Caco-2 (cell line): ENCODE measurements at regions not wholly inside any gene's neighbourhood (a gene's known extent, or its start where the extent isn't known, plus 50 kb on each side); places are given as distances from the start of the nearest gene placed in this dataset.

ENCODE experiments used
- BruUV-seq: library from RNA; stranded (reverse); fragments of 400-500 nt; replicated peaks from 2 replicates; lab custom pipeline; 2021; lab: Mats Ljungman, UMichigan
- CTCF ChIA-PET: fragments of 300-600 bp; sonication (Branson Sonifier 250); formaldehyde crosslinking; loops from one replicate; lab custom pipeline; 2022; ENCODE audit warnings: antibody characterized with exemption; lab: Charles Lee
- POLR2A ChIA-PET: fragments of 300-600 bp; sonication (Branson Sonifier 250); formaldehyde crosslinking; loops from one replicate; lab custom pipeline; 2022; ENCODE audit warnings: antibody characterized with exemption; lab: Charles Lee
- DNase-seq, 2 experiments: peaks; one replicate each; pipeline versions ENCODE4 v3.0.0 to v3.0.0-alpha.2; 2020 to 2022
- H3K27me3 ChIP-seq: replicated peaks from 2 replicates; pipeline ENCODE4 v1.6.0; 2011; ENCODE audit warnings: low read length; ENCODE audit not compliant: control insufficient read depth, insufficient read depth
- H3K36me3 ChIP-seq: 2 replicates; pipeline ENCODE4 v1.5.1; 2011; ENCODE audit warnings: low read length; ENCODE audit not compliant: control insufficient read depth, insufficient read depth
- H3K4me1 ChIP-seq: fragments of 250-450 bp; sonication (Bioruptor Pico); 2 replicates; pipeline ENCODE4 v1.5.1; 2020; ENCODE audit warnings: mild to moderate bottlenecking
- H3K4me3 ChIP-seq: 2 replicates; pipeline ENCODE4 v1.5.1; 2011; ENCODE audit warnings: low read depth, mild to moderate bottlenecking, control low read depth, low read length
- H3K9me3 ChIP-seq: fragments of 250-450 bp; sonication (Bioruptor Pico); 2 replicates; pipeline ENCODE4 v1.5.1; 2020; ENCODE audit warnings: mild to moderate bottlenecking, moderate library complexity
- H3K27ac Mint-ChIP-seq: one replicate; pipeline ENCODE4 v1.8.0; 2022; ENCODE audit warnings: mixed read lengths; ENCODE audit not compliant: unreplicated experiment
- H3K27me3 Mint-ChIP-seq: one replicate; pipeline ENCODE4 v1.8.0; 2022; ENCODE audit warnings: mixed read lengths; ENCODE audit not compliant: insufficient read depth, unreplicated experiment
- H3K36me3 Mint-ChIP-seq: one replicate; pipeline ENCODE4 v1.8.0; 2022; ENCODE audit warnings: mild to moderate bottlenecking, mixed read lengths; ENCODE audit not compliant: insufficient read depth, unreplicated experiment
- H3K4me1 Mint-ChIP-seq: one replicate; pipeline ENCODE4 v1.8.0; 2022; ENCODE audit warnings: low read depth, mixed read lengths; ENCODE audit not compliant: unreplicated experiment
- H3K4me3 Mint-ChIP-seq: one replicate; pipeline ENCODE4 v1.8.0; 2022; ENCODE audit warnings: mild to moderate bottlenecking, moderate library complexity, mixed read lengths; ENCODE audit not compliant: unreplicated experiment
- H3K9me3 Mint-ChIP-seq: one replicate; pipeline ENCODE4 v1.8.0; 2022; ENCODE audit warnings: mixed read lengths; ENCODE audit not compliant: unreplicated experiment
- CTCF ChIP-seq, 2 experiments: fragments of 200-600 bp in 1 of 2; IDR thresholded peaks; 1 replicate in 1 of 2; 2 replicates in 1 of 2; pipeline versions ENCODE4 v1.5.1 to v1.8.0; 2011 to 2022; ENCODE audit warnings: antibody characterized with exemption in 1 of 2, control low read depth in 1 of 2, inconsistent platforms in 1 of 2, low read depth in 1 of 2, low read length in 1 of 2, mild to moderate bottlenecking in 1 of 2, moderate library complexity in 1 of 2; ENCODE audit not compliant: insufficient read depth in 1 of 2, severe bottlenecking in 1 of 2, unreplicated experiment in 1 of 2
- intact Hi-C: fragments of 100-400 bp; cut with micrococcal nuclease; formaldehyde crosslinking; loops from one replicate; pipeline ENCODE4 v1.10.0; 2022; ENCODE audit not compliant: unreplicated experiment

- intact Hi-C loops: no loop called here
These were observed 2020.7 kb upstream of the WWC1 start for GRCh38 chr5:166270712-166271111.

GRCh38 chr5:166276006-166276405 lies 2015.4 kb upstream of the WWC1 start:
- POLR2A ChIA-PET: no interaction called here
- Mint-ChIP-seq H3K27ac (no peak overlapping the region), H3K4me3 (no peak overlapping the region), H3K9me3 (no peaks in the 10 kb centered on the region), H3K36me3 (no peaks in the 10 kb centered on the region), H3K4me1 (no peaks in the 10 kb centered on the region), H3K27me3 (peaks cover 8% of the 10 kb centered on the region)
- DNase-seq: no peak
- Histone ChIP-seq H3K4me1 (no peaks in the 10 kb centered on the region), H3K9me3 (no peaks in the 10 kb centered on the region), H3K4me3 (no peak overlapping the region), H3K27me3 (no peaks in the 10 kb centered on the region), H3K36me3 (no peaks in the 10 kb centered on the region)
- BruUV-seq: no TSS peak
- no peak for TF ChIP-seq CTCF (IDR thresholded peaks at IDR 0.05; ENCODE audit: insufficient read depth in 1 of 2, low read depth in 1 of 2, low read length in 1 of 2, severe bottlenecking in 1 of 2, unreplicated experiment in 1 of 2)
- CTCF ChIA-PET: no interaction called here
- intact Hi-C loops: no loop called here

More at GRCh38 chr5:166270712-166271111, 2020.7 kb upstream of the WWC1 start:
- no peak overlapping the region for H3K27ac Mint-ChIP-seq
- no peak overlapping the region for H3K4me3 Mint-ChIP-seq
- Histone ChIP-seq H3K4me1 (no peaks in the 10 kb centered on the region), H3K9me3 (no peaks in the 10 kb centered on the region), H3K4me3 (no peak overlapping the region), H3K36me3 (no peaks in the 10 kb centered on the region), H3K27me3 (no peaks in the 10 kb centered on the region)
- CTCF ChIA-PET: no interaction called here
- H3K9me3 Mint-ChIP-seq: no peaks in the 10 kb centered on the region
- no peak for TF ChIP-seq CTCF (IDR thresholded peaks at IDR 0.05; ENCODE audit: insufficient read depth in 1 of 2, low read depth in 1 of 2, low read length in 1 of 2, severe bottlenecking in 1 of 2, unreplicated experiment in 1 of 2)
- no peaks in the 10 kb centered on the region for H3K4me1 Mint-ChIP-seq
- BruUV-seq: no TSS peak
- peaks cover 4% of the 10 kb centered on the region for H3K27me3 Mint-ChIP-seq
- POLR2A ChIA-PET: no interaction called here
- DNase-seq: no peak
- no peaks in the 10 kb centered on the region for H3K36me3 Mint-ChIP-seq

GRCh38 chr5:166279828-166280227 lies 2011.6 kb upstream of the WWC1 start:
- ChIA-PET POLR2A (no interaction called here), CTCF (no interaction called here)
- H3K4me3 Mint-ChIP-seq: no peak overlapping the region
- Histone ChIP-seq H3K27me3 (no peaks in the 10 kb centered on the region), H3K4me1 (no peaks in the 10 kb centered on the region), H3K36me3 (no peaks in the 10 kb centered on the region), H3K4me3 (no peak overlapping the region), H3K9me3 (no peaks in the 10 kb centered on the region)
- H3K36me3 Mint-ChIP-seq: no peaks in the 10 kb centered on the region
- BruUV-seq: no TSS peak
- no peak for DNase-seq
- no peaks in the 10 kb centered on the region for H3K9me3 Mint-ChIP-seq
- H3K27me3 Mint-ChIP-seq: peaks cover 4% of the 10 kb centered on the region
- intact Hi-C loops: no loop called here
- no peaks in the 10 kb centered on the region for H3K4me1 Mint-ChIP-seq
- no peak for TF ChIP-seq CTCF (IDR thresholded peaks at IDR 0.05; ENCODE audit: insufficient read depth in 1 of 2, low read depth in 1 of 2, low read length in 1 of 2, severe bottlenecking in 1 of 2, unreplicated experiment in 1 of 2)
- H3K27ac Mint-ChIP-seq: no peak overlapping the region
